ENCODE measurements at regions not wholly inside any gene's neighbourhood (a gene's known extent, or its start where the extent isn't known, plus 50 kb on each side); places are given as distances from the start of the nearest gene placed in this dataset.

- TF ChIP-seq CTCF (IDR thresholded peaks at IDR 0.05) (peak; percentile 93), EZH2phosphoT487 (IDR thresholded peaks at IDR 0.05) (no peak), EZH2 (IDR thresholded peaks at IDR 0.05) (no peak)
Observed at GRCh38 chr1:199551967-199552565, 475.4 kb upstream of the NR5A2 start.

All from neural progenitor cell (in vitro differentiated cells).